Left cardiac atrium (tissue), 4 donors: ENCODE measurements at regions not wholly inside any gene's neighbourhood (a gene's known extent, or its start where the extent isn't known, plus 50 kb on each side); places are given as distances from the start of the nearest gene placed in this dataset.
A peak's percentile ranks its signal among the peaks of the same experiment; 100 is the strongest.

ENCODE experiments used
- ATAC-seq, 2 donors: fragments of 200-7000 bp; cut with Tn5 transposase; one replicate each; pipeline ENCODE4 v1.9.1; 2020; ENCODE audit warnings: mild to moderate bottlenecking in 2 of 2, moderate library complexity in 2 of 2
- DNase-seq: peaks from one replicate; pipeline ENCODE4 v3.0.0-alpha.2; 2020
- intact Hi-C, 2 donors: fragments of 100-400 bp; cut with DNase I; formaldehyde crosslinking; loops; one replicate each; pipeline versions ENCODE4 v1.14.1 to v1.15.1; 2022 to 2023
- donor health status: DM: no; HTN: yes; CAD: no.
- donor health status: DM: no; HTN: yes; CAD: no; lungs with severe emphysema.
- donor health status: DM: yes; HTN: yes; CAD: no.
- donor health status: Dilated cardiomyopathy.

- intact Hi-C loops = no loop called here
- no peak for DNase-seq
- no peak for ATAC-seq
Measured at GRCh38 chr5:2011481-2012411, 129.0 kb upstream of the IRX4 start.

GRCh38 chr5:2010940-2011339 is 128.2 kb upstream of the IRX4 start:
- intact Hi-C loops = no loop called here
- DNase-seq (no peak), ATAC-seq (no peak)

GRCh38 chr5:2009986-2010914 is 127.5 kb upstream of the IRX4 start:
- intact Hi-C loops = no loop called here
- no peak for DNase-seq
- no peak for ATAC-seq

GRCh38 chr5:2008851-2009629 is 126.3 kb upstream of the IRX4 start:
- ATAC-seq = no peak
- no peak for DNase-seq
- intact Hi-C loops = no loop called here

- DNase-seq (peak; percentile 59), ATAC-seq (peak; percentile 81 to 85)
- intact Hi-C loops = no loop called here
Measured at GRCh38 chr5:2007878-2008501, 125.3 kb upstream of the IRX4 start.

- peak; percentile 16 to 31 for ATAC-seq
- intact Hi-C loops = no loop called here
- no peak for DNase-seq
Measured at GRCh38 chr5:2007496-2007877, 124.8 kb upstream of the IRX4 start.

- ATAC-seq (no peak), DNase-seq (no peak)
- intact Hi-C loops = no loop called here
Measured at GRCh38 chr5:2006971-2007291, 124.2 kb upstream of the IRX4 start.

- ATAC-seq = no peak
- intact Hi-C loops = no loop called here
- DNase-seq = no peak
Measured at GRCh38 chr5:2006193-2006970, 123.7 kb upstream of the IRX4 start.

GRCh38 chr5:2005101-2006041 is 122.6 kb upstream of the IRX4 start:
- DNase-seq (no peak), ATAC-seq (no peak)
- intact Hi-C loops = no loop called here

GRCh38 chr5:2003690-2004365 is 121.1 kb upstream of the IRX4 start:
- no peak for DNase-seq
- no peak for ATAC-seq
- intact Hi-C loops = no loop called here

GRCh38 chr5:2003206-2003605 is 120.5 kb upstream of the IRX4 start:
- ATAC-seq (no peak), DNase-seq (no peak)
- intact Hi-C loops = no loop called here

GRCh38 chr5:2001300-2001699 is 118.6 kb upstream of the IRX4 start:
- ATAC-seq = no peak
- intact Hi-C loops = no loop called here
- DNase-seq = no peak

GRCh38 chr5:2000591-2000990 is 117.9 kb upstream of the IRX4 start:
- intact Hi-C loops = no loop called here
- ATAC-seq (no peak), DNase-seq (no peak)

GRCh38 chr5:1999794-2000193 is 117.1 kb upstream of the IRX4 start:
- ATAC-seq = no peak
- intact Hi-C loops = no loop called here
- DNase-seq = no peak

GRCh38 chr5:1998716-1999317 is 116.1 kb upstream of the IRX4 start:
- intact Hi-C loops = no loop called here
- ATAC-seq = no peak
- no peak for DNase-seq

GRCh38 chr5:1998348-1998669 is 115.6 kb upstream of the IRX4 start:
- intact Hi-C loops = no loop called here
- DNase-seq = no peak
- no peak for ATAC-seq
